ENCODE measurements at regions not wholly inside any gene's neighbourhood (a gene's known extent, or its start where the extent isn't known, plus 50 kb on each side); places are given as distances from the start of the nearest gene placed in this dataset.

- intact Hi-C loops (cut with micrococcal nuclease), result no loop called here
- H3K9me3 Mint-ChIP-seq, result no peaks in the 10 kb centered on the region
- no peak overlapping the region for H3K27ac Mint-ChIP-seq
- H3K27me3 Mint-ChIP-seq (ENCODE audit: low read depth), result peaks cover 3% of the 10 kb centered on the region
- DNase-seq (ENCODE audit: low spot score), result no peak
- no peak overlapping the region for H3K4me3 Mint-ChIP-seq (ENCODE audit: low read depth)
- no peaks in the 10 kb centered on the region for H3K4me1 Mint-ChIP-seq (ENCODE audit: low read depth)
- no peaks in the 10 kb centered on the region for H3K36me3 Mint-ChIP-seq (ENCODE audit: low read depth)
Observed at GRCh38 chr2:19736191-19736831, 165.5 kb downstream of the TTC32 start.

GRCh38 chr2:19733951-19734425 is 167.8 kb downstream of the TTC32 start:
- H3K9me3 Mint-ChIP-seq, result no peaks in the 10 kb centered on the region
- H3K27ac Mint-ChIP-seq, result no peak overlapping the region
- intact Hi-C loops (cut with micrococcal nuclease), result no loop called here
- H3K4me1 Mint-ChIP-seq (ENCODE audit: low read depth), result no peaks in the 10 kb centered on the region
- H3K36me3 Mint-ChIP-seq (ENCODE audit: low read depth), result no peaks in the 10 kb centered on the region
- H3K4me3 Mint-ChIP-seq (ENCODE audit: low read depth), result no peak overlapping the region
- peaks cover 3% of the 10 kb centered on the region for H3K27me3 Mint-ChIP-seq (ENCODE audit: low read depth)
- DNase-seq (ENCODE audit: low spot score), result no peak

DNA sequence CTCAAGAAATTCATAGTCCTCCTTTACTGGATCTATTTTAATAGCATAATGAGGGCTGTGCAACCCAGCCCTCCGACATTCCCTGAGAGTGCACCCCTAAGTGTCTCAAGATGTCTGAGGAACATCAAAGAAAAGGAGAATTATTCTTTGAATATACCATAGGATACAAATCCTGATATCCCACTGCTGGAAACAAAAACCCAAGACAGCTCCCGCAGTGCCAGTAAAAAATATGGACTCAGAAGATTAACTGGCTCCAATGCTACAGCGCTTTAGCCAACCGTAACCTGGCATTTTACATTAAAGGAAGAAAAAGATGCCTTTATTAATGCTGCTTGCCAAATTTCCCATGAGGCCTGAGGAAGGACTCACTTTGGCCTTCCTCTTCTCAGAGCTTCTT is 168.4 kb downstream of the TTC32 start:
- H3K4me1 Mint-ChIP-seq (ENCODE audit: low read depth), result no peaks in the 10 kb centered on the region
- intact Hi-C loops (cut with micrococcal nuclease), result no loop called here
- H3K4me3 Mint-ChIP-seq (ENCODE audit: low read depth), result no peak overlapping the region
- DNase-seq (ENCODE audit: low spot score), result no peak
- H3K27me3 Mint-ChIP-seq (ENCODE audit: low read depth), result peaks cover 3% of the 10 kb centered on the region
- no peak overlapping the region for H3K27ac Mint-ChIP-seq
- H3K9me3 Mint-ChIP-seq, result no peaks in the 10 kb centered on the region
- no peaks in the 10 kb centered on the region for H3K36me3 Mint-ChIP-seq (ENCODE audit: low read depth)

- H3K27ac Mint-ChIP-seq, result no peak overlapping the region
- H3K4me1 Mint-ChIP-seq (ENCODE audit: low read depth), result no peaks in the 10 kb centered on the region
- no peak for DNase-seq (ENCODE audit: low spot score)
- no peaks in the 10 kb centered on the region for H3K36me3 Mint-ChIP-seq (ENCODE audit: low read depth)
- peaks cover 3% of the 10 kb centered on the region for H3K27me3 Mint-ChIP-seq (ENCODE audit: low read depth)
- H3K9me3 Mint-ChIP-seq, result no peaks in the 10 kb centered on the region
- intact Hi-C loops (cut with micrococcal nuclease), result no loop called here
- H3K4me3 Mint-ChIP-seq (ENCODE audit: low read depth), result no peak overlapping the region
Observed at GRCh38 chr2:19732255-19732654, 169.5 kb downstream of the TTC32 start.

- Mint-ChIP-seq H3K36me3 (ENCODE audit: low read depth) (no peaks in the 10 kb centered on the region), H3K27me3 (ENCODE audit: low read depth) (peaks cover 3% of the 10 kb centered on the region), H3K27ac (no peak overlapping the region), H3K4me1 (ENCODE audit: low read depth) (no peaks in the 10 kb centered on the region), H3K4me3 (ENCODE audit: low read depth) (no peak overlapping the region), H3K9me3 (no peaks in the 10 kb centered on the region)
- intact Hi-C loops (cut with micrococcal nuclease), result no loop called here
- no peak for DNase-seq (ENCODE audit: low spot score)
Observed at GRCh38 chr2:19731515-19731914, 170.3 kb downstream of the TTC32 start.

DNA sequence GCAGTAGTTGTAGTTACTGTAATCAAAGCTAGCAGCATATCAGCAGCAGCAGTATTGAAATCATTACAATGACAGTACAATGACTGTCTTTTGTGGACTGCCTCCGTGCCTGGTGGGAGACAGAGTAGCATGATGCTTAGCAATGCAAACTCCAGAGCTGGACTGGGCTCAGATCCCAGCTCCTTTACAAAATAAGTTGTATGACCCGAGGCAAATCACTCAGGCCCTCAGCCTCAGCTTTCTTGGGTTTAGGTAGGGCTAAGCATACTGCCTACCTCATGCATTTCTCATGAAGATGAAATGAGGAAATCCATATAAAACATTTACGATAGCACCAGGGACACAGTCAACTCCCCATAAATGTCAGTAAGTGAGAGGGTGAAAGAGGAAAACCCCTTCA is 170.7 kb downstream of the TTC32 start:
- Mint-ChIP-seq H3K27ac (no peak overlapping the region), H3K27me3 (ENCODE audit: low read depth) (peaks cover 3% of the 10 kb centered on the region), H3K36me3 (ENCODE audit: low read depth) (no peaks in the 10 kb centered on the region), H3K4me1 (ENCODE audit: low read depth) (no peaks in the 10 kb centered on the region), H3K4me3 (ENCODE audit: low read depth) (no peak overlapping the region), H3K9me3 (no peaks in the 10 kb centered on the region)
- intact Hi-C loops (cut with micrococcal nuclease), result no loop called here
- no peak for DNase-seq (ENCODE audit: low spot score)

DNA sequence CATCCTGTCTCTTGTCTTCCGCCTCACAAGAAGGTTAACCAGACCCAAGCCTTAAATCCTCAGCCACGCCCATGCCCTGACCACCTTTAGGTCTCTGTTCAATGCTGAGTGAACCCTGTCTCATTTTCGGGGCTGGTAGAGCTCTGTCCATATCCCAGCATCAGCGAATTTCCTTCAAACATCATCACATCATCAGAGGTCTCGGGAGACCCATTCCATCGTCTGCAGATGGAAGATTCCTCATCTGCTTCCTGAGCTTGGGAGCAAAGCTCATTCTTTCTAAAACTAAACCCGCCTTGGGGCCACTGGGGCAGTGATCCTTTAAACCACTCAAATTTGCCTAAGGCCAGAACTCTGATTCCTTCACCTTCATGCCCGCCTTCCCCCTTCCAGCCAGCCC is 173.7 kb downstream of the TTC32 start:
- H3K27me3 Mint-ChIP-seq (ENCODE audit: low read depth), result peaks cover 3% of the 10 kb centered on the region
- intact Hi-C loops (cut with micrococcal nuclease), result no loop called here
- no peaks in the 10 kb centered on the region for H3K4me1 Mint-ChIP-seq (ENCODE audit: low read depth)
- DNase-seq (ENCODE audit: low spot score), result no peak
- no peaks in the 10 kb centered on the region for H3K36me3 Mint-ChIP-seq (ENCODE audit: low read depth)
- H3K9me3 Mint-ChIP-seq, result no peaks in the 10 kb centered on the region
- H3K4me3 Mint-ChIP-seq (ENCODE audit: low read depth), result no peak overlapping the region
- H3K27ac Mint-ChIP-seq, result no peak overlapping the region

GRCh38 chr2:19725392-19725791 is 176.4 kb downstream of the TTC32 start:
- H3K27ac Mint-ChIP-seq, result no peak overlapping the region
- H3K4me3 Mint-ChIP-seq (ENCODE audit: low read depth), result no peak overlapping the region
- no peak for DNase-seq (ENCODE audit: low spot score)
- no peaks in the 10 kb centered on the region for H3K4me1 Mint-ChIP-seq (ENCODE audit: low read depth)
- H3K27me3 Mint-ChIP-seq (ENCODE audit: low read depth), result no peaks in the 10 kb centered on the region
- no peaks in the 10 kb centered on the region for H3K36me3 Mint-ChIP-seq (ENCODE audit: low read depth)
- H3K9me3 Mint-ChIP-seq, result no peaks in the 10 kb centered on the region
- intact Hi-C loops (cut with micrococcal nuclease), result no loop called here

- H3K36me3 Mint-ChIP-seq (ENCODE audit: low read depth), result no peaks in the 10 kb centered on the region
- H3K27me3 Mint-ChIP-seq (ENCODE audit: low read depth), result no peaks in the 10 kb centered on the region
- no peaks in the 10 kb centered on the region for H3K9me3 Mint-ChIP-seq
Observed at GRCh38 chr2:19723021-19723420, 178.8 kb downstream of the TTC32 start.

GRCh38 chr2:19722531-19722971 is 179.2 kb downstream of the TTC32 start:
- Mint-ChIP-seq H3K27me3 (ENCODE audit: low read depth) (no peaks in the 10 kb centered on the region), H3K9me3 (no peaks in the 10 kb centered on the region), H3K4me1 (ENCODE audit: low read depth) (no peaks in the 10 kb centered on the region), H3K4me3 (ENCODE audit: low read depth) (no peak overlapping the region), H3K36me3 (ENCODE audit: low read depth) (no peaks in the 10 kb centered on the region), H3K27ac (no peak overlapping the region)
- no peak for DNase-seq (ENCODE audit: low spot score)
- intact Hi-C loops (cut with micrococcal nuclease), result no loop called here

More at GRCh38 chr2:19723021-19723420, 178.8 kb downstream of the TTC32 start:
- no peak for DNase-seq (ENCODE audit: low spot score)
- Mint-ChIP-seq H3K4me3 (ENCODE audit: low read depth) (no peak overlapping the region), H3K27ac (no peak overlapping the region), H3K4me1 (ENCODE audit: low read depth) (no peaks in the 10 kb centered on the region)
- intact Hi-C loops (cut with micrococcal nuclease), result no loop called here

GRCh38 chr2:19720306-19720705 is 181.5 kb downstream of the TTC32 start:
- DNase-seq (ENCODE audit: low spot score), result no peak
- Mint-ChIP-seq H3K27me3 (ENCODE audit: low read depth) (no peaks in the 10 kb centered on the region), H3K27ac (no peak overlapping the region), H3K4me3 (ENCODE audit: low read depth) (no peak overlapping the region), H3K9me3 (no peaks in the 10 kb centered on the region), H3K36me3 (ENCODE audit: low read depth) (no peaks in the 10 kb centered on the region), H3K4me1 (ENCODE audit: low read depth) (no peaks in the 10 kb centered on the region)
- intact Hi-C loops (cut with micrococcal nuclease), result no loop called here

DNA sequence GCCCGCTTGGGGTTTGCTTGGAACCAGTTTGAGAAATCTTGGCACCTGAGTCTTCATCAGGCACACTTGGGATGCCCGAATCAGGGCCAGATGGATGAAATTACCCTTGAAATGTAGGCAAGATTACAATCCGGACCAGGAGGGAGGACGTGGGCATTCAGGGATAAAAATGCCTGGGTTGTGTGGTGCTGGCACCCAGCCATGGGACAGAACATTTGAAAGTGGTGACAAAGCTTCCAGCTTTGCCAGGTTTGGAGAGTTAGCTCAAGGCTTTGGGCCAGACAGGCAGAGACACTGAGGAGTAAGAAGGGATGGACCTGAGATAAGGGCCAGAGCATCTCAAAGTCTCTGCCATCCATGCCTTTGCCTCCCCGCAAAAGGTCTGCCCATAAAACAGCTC is 182.2 kb downstream of the TTC32 start:
- Mint-ChIP-seq H3K4me1 (ENCODE audit: low read depth) (no peaks in the 10 kb centered on the region), H3K4me3 (ENCODE audit: low read depth) (no peak overlapping the region), H3K9me3 (no peaks in the 10 kb centered on the region), H3K27ac (no peak overlapping the region), H3K27me3 (ENCODE audit: low read depth) (no peaks in the 10 kb centered on the region), H3K36me3 (ENCODE audit: low read depth) (no peaks in the 10 kb centered on the region)
- DNase-seq (ENCODE audit: low spot score), result no peak
- intact Hi-C loops (cut with micrococcal nuclease), result no loop called here

GRCh38 chr2:19717446-19717845 is 184.3 kb downstream of the TTC32 start:
- no peak for DNase-seq (ENCODE audit: low spot score)
- Mint-ChIP-seq H3K9me3 (no peaks in the 10 kb centered on the region), H3K36me3 (ENCODE audit: low read depth) (no peaks in the 10 kb centered on the region), H3K4me3 (ENCODE audit: low read depth) (no peak overlapping the region), H3K27ac (no peak overlapping the region), H3K4me1 (ENCODE audit: low read depth) (no peaks in the 10 kb centered on the region), H3K27me3 (ENCODE audit: low read depth) (peaks cover 2% of the 10 kb centered on the region)
- intact Hi-C loops (cut with micrococcal nuclease), result no loop called here

GRCh38 chr2:19714926-19715325 is 186.9 kb downstream of the TTC32 start:
- H3K27me3 Mint-ChIP-seq (ENCODE audit: low read depth), result peaks cover 2% of the 10 kb centered on the region
- peaks cover 3% of the 10 kb centered on the region for H3K4me1 Mint-ChIP-seq (ENCODE audit: low read depth)
- no peak for DNase-seq (ENCODE audit: low spot score)
- H3K4me3 Mint-ChIP-seq (ENCODE audit: low read depth), result no peak overlapping the region
- no peak overlapping the region for H3K27ac Mint-ChIP-seq
- intact Hi-C loops (cut with micrococcal nuclease), result no loop called here
- no peaks in the 10 kb centered on the region for H3K9me3 Mint-ChIP-seq
- no peaks in the 10 kb centered on the region for H3K36me3 Mint-ChIP-seq (ENCODE audit: low read depth)

Measured in activated T-helper 2 cell treated with anti-CD3 and anti-CD28 coated beads, Interferon-gamma antibody, Interleukin-2, Interleukin-4, amounts not matched to agents 10 μg/mL and 5 μg/mL and 100 μg/mL, durations not matched to agents 14 hours and 24 hours and 36 hours (primary cell).